Renal pelvis (tissue), 1 donor: ENCODE measurements at regions not wholly inside any gene's neighbourhood (a gene's known extent, or its start where the extent isn't known, plus 50 kb on each side); places are given as distances from the start of the nearest gene placed in this dataset.
"Not testable (repeated sequence)": the region's sequence is repeated elsewhere in the genome, so short reads cannot be mapped to it uniquely, and the experiment has no call there.

ENCODE experiments used
- DNase-seq: peaks from one replicate; pipeline ENCODE4 v3.0.0-alpha.2; 2013

GRCh38 chr4:134145369-134145768 lies 56.2 kb downstream of the PABPC4L start:
- no peak for DNase-seq

- DNase-seq: no peak
These were observed 57.3 kb downstream of the PABPC4L start for GRCh38 chr4:134144337-134144736.

GRCh38 chr4:134141728-134142127 lies 59.9 kb downstream of the PABPC4L start:
- DNase-seq: no peak

GRCh38 chr4:134139188-134139587 lies 62.4 kb downstream of the PABPC4L start:
- DNase-seq: no peak

GRCh38 chr4:134132086-134132783 lies 69.4 kb downstream of the PABPC4L start:
- DNase-seq: no peak

GRCh38 chr4:134126955-134127354 lies 74.6 kb downstream of the PABPC4L start:
- DNase-seq: no peak

- DNase-seq: no peak
These were observed 75.5 kb downstream of the PABPC4L start for GRCh38 chr4:134126000-134126560.

- no peak for DNase-seq
These were observed 78.7 kb downstream of the PABPC4L start for GRCh38 chr4:134122903-134123302.

GRCh38 chr4:134117392-134118183 lies 84.0 kb downstream of the PABPC4L start:
- DNase-seq: no peak

GRCh38 chr4:134089885-134090284 lies 111.7 kb downstream of the PABPC4L start:
- DNase-seq: no peak

GRCh38 chr4:134085496-134085895 lies 116.1 kb downstream of the PABPC4L start:
- no peak for DNase-seq

GRCh38 chr4:134079085-134079484 lies 122.5 kb downstream of the PABPC4L start:
- DNase-seq: not testable (repeated sequence)

- no peak for DNase-seq
These were observed 123.2 kb downstream of the PABPC4L start for GRCh38 chr4:134078230-134078914.

- DNase-seq: no peak
These were observed 127.9 kb downstream of the PABPC4L start for GRCh38 chr4:134073711-134074110.

GRCh38 chr4:134072137-134072536 lies 129.5 kb downstream of the PABPC4L start:
- DNase-seq: no peak

- no peak for DNase-seq
These were observed 131.4 kb downstream of the PABPC4L start for GRCh38 chr4:134070174-134070573.

- DNase-seq: no peak
These were observed 144.2 kb downstream of the PABPC4L start for GRCh38 chr4:134057356-134057755.

- DNase-seq: not testable (repeated sequence)
These were observed 155.4 kb downstream of the PABPC4L start for GRCh38 chr4:134046221-134046620.

GRCh38 chr4:134045411-134045810 lies 156.2 kb downstream of the PABPC4L start:
- no peak for DNase-seq

GRCh38 chr4:134043266-134043665 lies 158.3 kb downstream of the PABPC4L start:
- no peak for DNase-seq

- no peak for DNase-seq
These were observed 173.2 kb downstream of the PABPC4L start for GRCh38 chr4:134028421-134028820.

- no peak for DNase-seq
These were observed 173.7 kb downstream of the PABPC4L start for GRCh38 chr4:134027931-134028330.
